PFSK-1 (cell line): ENCODE measurements at regions not wholly inside any gene's neighbourhood (a gene's known extent, or its start where the extent isn't known, plus 50 kb on each side); places are given as distances from the start of the nearest gene placed in this dataset.

ENCODE experiments used
- POLR2AphosphoS5 ChIP-seq: IDR thresholded peaks from 2 replicates; pipeline ENCODE4 v1.6.1; 2012; ENCODE audit warnings: low read depth, mild to moderate bottlenecking, control low read depth, low read length, moderate library complexity
- SIN3A ChIP-seq: IDR thresholded peaks from 2 replicates; pipeline ENCODE4 v1.6.1; 2012; ENCODE audit warnings: mild to moderate bottlenecking, low read length, moderate library complexity, borderline replicate concordance; ENCODE audit not compliant: insufficient read depth

- no peak for TF ChIP-seq POLR2AphosphoS5
- TF ChIP-seq SIN3A, result no peak
These were observed 52.9 kb upstream of the FAM169A start for GRCh38 chr5:74919041-74919440.
